GM12878 (cell line): ENCODE measurements at regions not wholly inside any gene's neighbourhood (a gene's known extent, or its start where the extent isn't known, plus 50 kb on each side); places are given as distances from the start of the nearest gene placed in this dataset.

Experiments used
- ATAC-seq: fragments of 200-7000 bp; cut with Tn5 transposase; 3 replicates; pipeline ENCODE4 v1.9.1; 2020; ENCODE audit warnings: mild to moderate bottlenecking, moderate library complexity
- BruUV-seq: library from RNA; stranded (reverse); fragments of 400-500 nt; replicated peaks from 2 replicates; lab custom pipeline; 2021; lab: Mats Ljungman, UMichigan
- CTCF ChIA-PET: fragments of 300-600 bp; sonication (Branson Sonifier 250); formaldehyde crosslinking; extraction: SDS; loops from one replicate; lab custom pipeline; 2021; ENCODE audit warnings: inconsistent platforms; lab: Yijun Ruan, JAX
- POLR2A ChIA-PET: fragments of 350-600 bp; formaldehyde crosslinking; extraction: SDS; loops from one replicate; lab custom pipeline; 2021; ENCODE audit warnings: inconsistent platforms; lab: Charles Lee
- RAD21 ChIA-PET: fragments of 300-600 bp; sonication (Branson Sonifier 250); formaldehyde crosslinking; loops from one replicate; lab custom pipeline; 2023; ENCODE audit warnings: antibody characterized with exemption; ENCODE audit not compliant: unreplicated experiment; lab: Charles Lee
- SMC1A ChIA-PET: fragments of 300-600 bp; sonication (Branson Sonifier 250); formaldehyde crosslinking; loops from one replicate; lab custom pipeline; 2023; ENCODE audit not compliant: unreplicated experiment, uncharacterized antibody; lab: Charles Lee
- DNase-seq: peaks from one replicate; pipeline ENCODE4 v3.0.0-alpha.2; 2011; ENCODE audit warnings: low read depth, low spot score
- FAIRE-seq: peaks from 3 replicates; lab custom pipeline; 2011; peaks lifted over from hg19 to GRCh38; lab: Jason Lieb, UNC
- H2AFZ ChIP-seq: 2 replicates; pipeline ENCODE4 v1.6.0; 2011; ENCODE audit warnings: low read depth, low read length, control low read depth; ENCODE audit not compliant: control insufficient read depth
- H3K27ac ChIP-seq: 2 replicates; pipeline ENCODE4 v1.5.1; 2011; ENCODE audit warnings: control low read depth; ENCODE audit not compliant: control insufficient read depth, insufficient read depth
- H3K27me3 ChIP-seq, 2 experiments: replicated peaks in 1 of 2; 2 replicates each; pipeline versions ENCODE4 v1.6.0 to v1.6.1; 2011; ENCODE audit warnings: low read length in 1 of 2; ENCODE audit not compliant: control insufficient read depth in 2 of 2, insufficient read depth in 2 of 2
- H3K36me3 ChIP-seq, 2 experiments: 2 replicates each; pipeline ENCODE4 v1.5.1; 2011; ENCODE audit warnings: low read length in 1 of 2; ENCODE audit not compliant: control insufficient read depth in 2 of 2, insufficient read depth in 2 of 2
- H3K4me1 ChIP-seq: 2 replicates; pipeline ENCODE4 v1.6.1; 2011; ENCODE audit warnings: mild to moderate bottlenecking, low read length, moderate library complexity, mixed read lengths; ENCODE audit not compliant: control insufficient read depth, insufficient read depth
- H3K4me2 ChIP-seq: 2 replicates; pipeline ENCODE4 v1.6.0; 2011; ENCODE audit warnings: control low read depth; ENCODE audit not compliant: control insufficient read depth, insufficient read depth
- H3K4me3 ChIP-seq: fragments of 200-600 bp; sonication (generic); 2 replicates; pipeline ENCODE4 v1.5.1; 2016
- H3K79me2 ChIP-seq: 2 replicates; pipeline ENCODE4 v1.6.0; 2011; ENCODE audit warnings: low read length; ENCODE audit not compliant: control insufficient read depth, insufficient read depth
- H3K9ac ChIP-seq: 2 replicates; pipeline ENCODE4 v1.8.0; 2011; ENCODE audit warnings: low read length, control low read depth, mixed read lengths; ENCODE audit not compliant: control insufficient read depth, insufficient read depth
- H3K9me3 ChIP-seq: replicated peaks from 3 replicates; pipeline ENCODE4 v1.5.1; 2011; ENCODE audit warnings: mild to moderate bottlenecking, low read length; ENCODE audit not compliant: control insufficient read depth, insufficient read depth
- H4K20me1 ChIP-seq: 2 replicates; pipeline ENCODE4 v1.6.0; 2011; ENCODE audit not compliant: control insufficient read depth, insufficient read depth
- ASH2L ChIP-seq: fragments of 300-600, 200-600 bp; sonication (generic); IDR thresholded peaks from 2 replicates; pipeline ENCODE4 v1.6.1; 2017; ENCODE audit warnings: low read depth, mild to moderate bottlenecking, borderline replicate concordance
- BHLHE40 ChIP-seq, 2 experiments: fragments of 450-650 bp in 1 of 2; IDR thresholded peaks; 2 replicates each; pipeline ENCODE4 v1.6.1; 2011 to 2017; ENCODE audit warnings: low read depth in 2 of 2, borderline replicate concordance in 1 of 2, improper control_type of control experiment in 1 of 2, low read length in 1 of 2, mild to moderate bottlenecking in 1 of 2
- CBX5 ChIP-seq: sonication (generic); IDR thresholded peaks from 2 replicates; pipeline ENCODE4 v1.6.1; 2016; ENCODE audit warnings: low read depth, moderate library complexity, mild to moderate bottlenecking, inconsistent platforms
- FOXK2 ChIP-seq: fragments of 450-650 bp; IDR thresholded peaks from 2 replicates; pipeline ENCODE4 v1.6.1; 2017; ENCODE audit warnings: mild to moderate bottlenecking, moderate library complexity
- MTA2 ChIP-seq: fragments of 450-650 bp; IDR thresholded peaks from 2 replicates; pipeline ENCODE4 v1.6.1; 2016; ENCODE audit warnings: low read depth, mild to moderate bottlenecking, moderate library complexity
- POLR2AphosphoS5 ChIP-seq: IDR thresholded peaks from 2 replicates; pipeline ENCODE4 v1.6.1; 2011; ENCODE audit warnings: mild to moderate bottlenecking, low read length, inconsistent platforms
- RBBP5 ChIP-seq: fragments of 200-600 bp; sonication (generic); conservative IDR thresholded peaks from 2 replicates; pipeline ENCODE4 v1.6.1; 2016
- RFX5 ChIP-seq: IDR thresholded peaks from 2 replicates; pipeline ENCODE4 v1.6.1; 2011; ENCODE audit warnings: low read depth, low read length, improper control_type of control experiment
- SMAD1 ChIP-seq: fragments of 450-650 bp; IDR thresholded peaks from 2 replicates; pipeline ENCODE4 v1.6.1; 2018; ENCODE audit warnings: mild to moderate bottlenecking, low read depth; ENCODE audit not compliant: partially characterized antibody
- SMARCA5 ChIP-seq: fragments of 450-650 bp; IDR thresholded peaks from 2 replicates; pipeline ENCODE4 v1.6.1; 2017; ENCODE audit warnings: mild to moderate bottlenecking
- STAT3 ChIP-seq: IDR thresholded peaks from 2 replicates; pipeline ENCODE4 v1.6.1; 2011; ENCODE audit warnings: low read depth, low read length, improper control_type of control experiment
- WGBS: methylation state at CpG from one replicate; pipeline ENCODE4 v1.1.6; 2016; ENCODE audit warnings: low lambda C conversion rate; ENCODE audit not compliant: insufficient replicate concordance, insufficient coverage; ENCODE audit errors: missing lambda C conversion rate; 5-methylcytosine and 5-hydroxymethylcytosine counted together
- in situ Hi-C: fragments of 300-500 bp; cut with MboI; formaldehyde crosslinking; loops from 9 replicates; pipeline ENCODE4 v1.14.3; 2018; ENCODE audit warnings: mixed read lengths
- intact Hi-C: fragments of 100-400 bp; cut with micrococcal nuclease; formaldehyde crosslinking; loops from one replicate; pipeline ENCODE4 v1.14.2; 2022; ENCODE audit not compliant: unreplicated experiment
- TF ChIP-seq, protein P1 (sequence below): fragments of 150-350 bp; IDR thresholded peaks from 2 replicates; pipeline ENCODE4 v1.6.1; 2016; ENCODE audit warnings: low read depth, low read length
- TF ChIP-seq, protein P2 (sequence below): fragments of 450-650 bp; IDR thresholded peaks from 2 replicates; pipeline ENCODE4 v1.6.1; 2016; ENCODE audit warnings: mild to moderate bottlenecking, moderate library complexity, borderline replicate concordance
- TF ChIP-seq, protein P3 (sequence below): fragments of 450-650 bp; formaldehyde crosslinking; IDR thresholded peaks from 2 replicates; pipeline ENCODE4 v1.4.0; 2020; ENCODE audit warnings: mild to moderate bottlenecking, moderate library complexity

DNA sequence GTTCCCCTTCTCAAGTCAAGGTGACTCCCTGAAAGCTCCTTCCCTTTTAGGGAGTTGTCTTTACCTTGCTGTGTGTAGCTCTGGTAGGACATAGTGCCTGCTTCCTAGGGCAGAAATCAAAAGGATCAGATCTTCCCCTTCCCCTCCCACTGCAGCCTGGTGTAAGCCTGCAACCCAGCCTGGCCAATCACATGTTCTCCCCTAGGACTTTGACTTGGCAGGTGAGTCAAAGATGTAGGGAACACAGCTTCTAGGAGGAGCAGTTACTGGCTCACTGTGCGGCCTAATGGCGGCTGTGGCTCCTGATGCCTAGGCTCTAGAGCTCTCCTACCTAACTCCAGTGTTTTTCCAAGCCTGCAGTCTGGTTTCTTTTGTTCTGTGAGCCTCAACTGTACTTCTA is 103.9 kb downstream of the AASDH start:
- Histone ChIP-seq H3K79me2 (no peaks in the 10 kb centered on the region), H3K9me3 (no peaks in the 10 kb centered on the region), H3K36me3 (no peaks in the 10 kb centered on the region), H4K20me1 (no peaks in the 10 kb centered on the region), H2AFZ (no peak overlapping the region), H3K4me2 (no peak overlapping the region), H3K4me3 (no peak overlapping the region), H3K27ac (no peak overlapping the region), H3K9ac (no peak overlapping the region), H3K4me1 (no peaks in the 10 kb centered on the region), H3K27me3 (0 out of 4 replicates have a peak, but pooled peaks cover 0 to 4% of the 10 kb centered on the region in 2 experiments)
- FAIRE-seq (no peak), DNase-seq (no peak), ATAC-seq (no peak)
- intact Hi-C loops (no loop called here), in situ Hi-C loops (no loop called here)
- SMC1A ChIA-PET, result no interaction called here
- no TSS peak for BruUV-seq
- RAD21 ChIA-PET, result no interaction called here
- POLR2A ChIA-PET, result interaction anchor here (0.5 kb wide), 1 partner anchor 26 kb away, joined by 4 read pairs; no protein-coding TSS in a partner anchor
- 78% methylated on average over 2 of the region's 2 CpGs for whole genome bisulfite sequencing
- CTCF ChIA-PET, result interaction anchor here (1.4 kb wide), 1 partner anchor 8 kb away, joined by 3 read pairs; no protein-coding TSS in a partner anchor
- TF ChIP-seq FOXK2 (no peak), RBBP5 (no peak), POLR2AphosphoS5 (no peak), SMAD1 (no peak), BHLHE40 (IDR thresholded peaks at IDR 0.05; ENCODE audit: borderline replicate concordance in 1 of 2, low read depth in 2 of 2, low read length in 1 of 2) (no peak), ASH2L (no peak), RFX5 (no peak), SMARCA5 (no peak), STAT3 (no peak), MTA2 (no peak), CBX5 (no peak)
- TF ChIP-seq, protein P1, sequence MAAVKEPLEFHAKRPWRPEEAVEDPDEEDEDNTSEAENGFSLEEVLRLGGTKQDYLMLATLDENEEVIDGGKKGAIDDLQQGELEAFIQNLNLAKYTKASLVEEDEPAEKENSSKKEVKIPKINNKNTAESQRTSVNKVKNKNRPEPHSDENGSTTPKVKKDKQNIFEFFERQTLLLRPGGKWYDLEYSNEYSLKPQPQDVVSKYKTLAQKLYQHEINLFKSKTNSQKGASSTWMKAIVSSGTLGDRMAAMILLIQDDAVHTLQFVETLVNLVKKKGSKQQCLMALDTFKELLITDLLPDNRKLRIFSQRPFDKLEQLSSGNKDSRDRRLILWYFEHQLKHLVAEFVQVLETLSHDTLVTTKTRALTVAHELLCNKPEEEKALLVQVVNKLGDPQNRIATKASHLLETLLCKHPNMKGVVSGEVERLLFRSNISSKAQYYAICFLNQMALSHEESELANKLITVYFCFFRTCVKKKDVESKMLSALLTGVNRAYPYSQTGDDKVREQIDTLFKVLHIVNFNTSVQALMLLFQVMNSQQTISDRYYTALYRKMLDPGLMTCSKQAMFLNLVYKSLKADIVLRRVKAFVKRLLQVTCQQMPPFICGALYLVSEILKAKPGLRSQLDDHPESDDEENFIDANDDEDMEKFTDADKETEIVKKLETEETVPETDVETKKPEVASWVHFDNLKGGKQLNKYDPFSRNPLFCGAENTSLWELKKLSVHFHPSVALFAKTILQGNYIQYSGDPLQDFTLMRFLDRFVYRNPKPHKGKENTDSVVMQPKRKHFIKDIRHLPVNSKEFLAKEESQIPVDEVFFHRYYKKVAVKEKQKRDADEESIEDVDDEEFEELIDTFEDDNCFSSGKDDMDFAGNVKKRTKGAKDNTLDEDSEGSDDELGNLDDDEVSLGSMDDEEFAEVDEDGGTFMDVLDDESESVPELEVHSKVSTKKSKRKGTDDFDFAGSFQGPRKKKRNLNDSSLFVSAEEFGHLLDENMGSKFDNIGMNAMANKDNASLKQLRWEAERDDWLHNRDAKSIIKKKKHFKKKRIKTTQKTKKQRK, result no peak
- TF ChIP-seq, protein P2, sequence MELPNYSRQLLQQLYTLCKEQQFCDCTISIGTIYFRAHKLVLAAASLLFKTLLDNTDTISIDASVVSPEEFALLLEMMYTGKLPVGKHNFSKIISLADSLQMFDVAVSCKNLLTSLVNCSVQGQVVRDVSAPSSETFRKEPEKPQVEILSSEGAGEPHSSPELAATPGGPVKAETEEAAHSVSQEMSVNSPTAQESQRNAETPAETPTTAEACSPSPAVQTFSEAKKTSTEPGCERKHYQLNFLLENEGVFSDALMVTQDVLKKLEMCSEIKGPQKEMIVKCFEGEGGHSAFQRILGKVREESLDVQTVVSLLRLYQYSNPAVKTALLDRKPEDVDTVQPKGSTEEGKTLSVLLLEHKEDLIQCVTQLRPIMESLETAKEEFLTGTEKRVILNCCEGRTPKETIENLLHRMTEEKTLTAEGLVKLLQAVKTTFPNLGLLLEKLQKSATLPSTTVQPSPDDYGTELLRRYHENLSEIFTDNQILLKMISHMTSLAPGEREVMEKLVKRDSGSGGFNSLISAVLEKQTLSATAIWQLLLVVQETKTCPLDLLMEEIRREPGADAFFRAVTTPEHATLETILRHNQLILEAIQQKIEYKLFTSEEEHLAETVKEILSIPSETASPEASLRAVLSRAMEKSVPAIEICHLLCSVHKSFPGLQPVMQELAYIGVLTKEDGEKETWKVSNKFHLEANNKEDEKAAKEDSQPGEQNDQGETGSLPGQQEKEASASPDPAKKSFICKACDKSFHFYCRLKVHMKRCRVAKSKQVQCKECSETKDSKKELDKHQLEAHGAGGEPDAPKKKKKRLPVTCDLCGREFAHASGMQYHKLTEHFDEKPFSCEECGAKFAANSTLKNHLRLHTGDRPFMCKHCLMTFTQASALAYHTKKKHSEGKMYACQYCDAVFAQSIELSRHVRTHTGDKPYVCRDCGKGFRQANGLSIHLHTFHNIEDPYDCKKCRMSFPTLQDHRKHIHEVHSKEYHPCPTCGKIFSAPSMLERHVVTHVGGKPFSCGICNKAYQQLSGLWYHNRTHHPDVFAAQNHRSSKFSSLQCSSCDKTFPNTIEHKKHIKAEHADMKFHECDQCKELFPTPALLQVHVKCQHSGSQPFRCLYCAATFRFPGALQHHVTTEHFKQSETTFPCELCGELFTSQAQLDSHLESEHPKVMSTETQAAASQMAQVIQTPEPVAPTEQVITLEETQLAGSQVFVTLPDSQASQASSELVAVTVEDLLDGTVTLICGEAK, result no peak
- TF ChIP-seq, protein P3, sequence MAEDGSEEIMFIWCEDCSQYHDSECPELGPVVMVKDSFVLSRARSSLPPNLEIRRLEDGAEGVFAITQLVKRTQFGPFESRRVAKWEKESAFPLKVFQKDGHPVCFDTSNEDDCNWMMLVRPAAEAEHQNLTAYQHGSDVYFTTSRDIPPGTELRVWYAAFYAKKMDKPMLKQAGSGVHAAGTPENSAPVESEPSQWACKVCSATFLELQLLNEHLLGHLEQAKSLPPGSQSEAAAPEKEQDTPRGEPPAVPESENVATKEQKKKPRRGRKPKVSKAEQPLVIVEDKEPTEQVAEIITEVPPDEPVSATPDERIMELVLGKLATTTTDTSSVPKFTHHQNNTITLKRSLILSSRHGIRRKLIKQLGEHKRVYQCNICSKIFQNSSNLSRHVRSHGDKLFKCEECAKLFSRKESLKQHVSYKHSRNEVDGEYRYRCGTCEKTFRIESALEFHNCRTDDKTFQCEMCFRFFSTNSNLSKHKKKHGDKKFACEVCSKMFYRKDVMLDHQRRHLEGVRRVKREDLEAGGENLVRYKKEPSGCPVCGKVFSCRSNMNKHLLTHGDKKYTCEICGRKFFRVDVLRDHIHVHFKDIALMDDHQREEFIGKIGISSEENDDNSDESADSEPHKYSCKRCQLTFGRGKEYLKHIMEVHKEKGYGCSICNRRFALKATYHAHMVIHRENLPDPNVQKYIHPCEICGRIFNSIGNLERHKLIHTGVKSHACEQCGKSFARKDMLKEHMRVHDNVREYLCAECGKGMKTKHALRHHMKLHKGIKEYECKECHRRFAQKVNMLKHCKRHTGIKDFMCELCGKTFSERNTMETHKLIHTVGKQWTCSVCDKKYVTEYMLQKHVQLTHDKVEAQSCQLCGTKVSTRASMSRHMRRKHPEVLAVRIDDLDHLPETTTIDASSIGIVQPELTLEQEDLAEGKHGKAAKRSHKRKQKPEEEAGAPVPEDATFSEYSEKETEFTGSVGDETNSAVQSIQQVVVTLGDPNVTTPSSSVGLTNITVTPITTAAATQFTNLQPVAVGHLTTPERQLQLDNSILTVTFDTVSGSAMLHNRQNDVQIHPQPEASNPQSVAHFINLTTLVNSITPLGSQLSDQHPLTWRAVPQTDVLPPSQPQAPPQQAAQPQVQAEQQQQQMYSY (CRISPR knock-in tag), result no peak
